Keratinocyte (primary cell): ENCODE measurements at regions not wholly inside any gene's neighbourhood (a gene's known extent, or its start where the extent isn't known, plus 50 kb on each side); places are given as distances from the start of the nearest gene placed in this dataset.

Experiments used
- EZH2 ChIP-seq: IDR thresholded peaks from one replicate; pipeline ENCODE4 v1.6.1; 2012; ENCODE audit warnings: inconsistent platforms, mild to moderate bottlenecking, low read length, moderate library complexity
- TF ChIP-seq, protein P1 (sequence below), 3 experiments: IDR thresholded peaks in 1 of 3; conservative IDR thresholded peaks in 1 of 3; optimal IDR thresholded peaks in 1 of 3; 2 replicates in 2 of 3; 3 replicates in 1 of 3; pipeline versions ENCODE3 to v1.5.1; 2011; ENCODE audit warnings: low read length in 3 of 3, mild to moderate bottlenecking in 3 of 3, moderate library complexity in 2 of 3, control low read depth in 1 of 3, inconsistent platforms in 1 of 3; ENCODE audit not compliant: insufficient read depth in 2 of 3; ENCODE audit errors: extremely low read depth in 1 of 3

DNA sequence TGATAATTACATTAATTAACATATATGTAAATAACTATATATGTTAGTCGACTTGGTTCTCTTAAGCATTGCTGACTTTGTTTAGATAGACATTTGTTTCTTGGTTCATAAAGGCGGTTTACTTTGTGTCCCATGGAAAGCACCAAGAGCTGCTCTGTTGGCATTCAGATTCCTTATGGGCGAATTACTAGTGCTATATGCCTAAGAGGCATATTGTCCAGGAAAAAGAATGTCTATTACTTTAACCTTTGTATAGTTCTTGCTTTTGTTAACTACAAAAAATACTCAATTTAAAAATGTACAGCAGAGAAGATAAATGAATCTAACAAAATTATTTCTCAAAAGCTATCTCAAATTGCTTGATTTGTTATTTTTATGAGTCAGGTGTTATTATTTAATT, 532.8 kb downstream of the FAT4 start:
- TF ChIP-seq, protein P1, sequence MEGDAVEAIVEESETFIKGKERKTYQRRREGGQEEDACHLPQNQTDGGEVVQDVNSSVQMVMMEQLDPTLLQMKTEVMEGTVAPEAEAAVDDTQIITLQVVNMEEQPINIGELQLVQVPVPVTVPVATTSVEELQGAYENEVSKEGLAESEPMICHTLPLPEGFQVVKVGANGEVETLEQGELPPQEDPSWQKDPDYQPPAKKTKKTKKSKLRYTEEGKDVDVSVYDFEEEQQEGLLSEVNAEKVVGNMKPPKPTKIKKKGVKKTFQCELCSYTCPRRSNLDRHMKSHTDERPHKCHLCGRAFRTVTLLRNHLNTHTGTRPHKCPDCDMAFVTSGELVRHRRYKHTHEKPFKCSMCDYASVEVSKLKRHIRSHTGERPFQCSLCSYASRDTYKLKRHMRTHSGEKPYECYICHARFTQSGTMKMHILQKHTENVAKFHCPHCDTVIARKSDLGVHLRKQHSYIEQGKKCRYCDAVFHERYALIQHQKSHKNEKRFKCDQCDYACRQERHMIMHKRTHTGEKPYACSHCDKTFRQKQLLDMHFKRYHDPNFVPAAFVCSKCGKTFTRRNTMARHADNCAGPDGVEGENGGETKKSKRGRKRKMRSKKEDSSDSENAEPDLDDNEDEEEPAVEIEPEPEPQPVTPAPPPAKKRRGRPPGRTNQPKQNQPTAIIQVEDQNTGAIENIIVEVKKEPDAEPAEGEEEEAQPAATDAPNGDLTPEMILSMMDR (optimal IDR thresholded peaks at IDR 0.05 in 1 of 3, IDR thresholded peaks at IDR 0.05 in 1 of 3, conservative IDR thresholded peaks at IDR 0.05 in 1 of 3; ENCODE audit: extremely low read depth in 1 of 3, insufficient read depth in 2 of 3, low read length in 3 of 3) = no peak
- no peak for TF ChIP-seq EZH2
